ENCODE measurements at regions not wholly inside any gene's neighbourhood (a gene's known extent, or its start where the extent isn't known, plus 50 kb on each side); places are given as distances from the start of the nearest gene placed in this dataset.

GRCh38 chr1:166552706-166553105 lies 286.6 kb upstream of the POGK start:
- no peak overlapping the region for H3K4me3 ChIP-seq (ENCODE audit: low read length)
- no peak for DNase-seq (ENCODE audit: low read depth)
- no peak for TF ChIP-seq CTCF (IDR thresholded peaks at IDR 0.05; ENCODE audit: insufficient read depth, low read depth, low read length, missing control alignments)

- no peak overlapping the region for H3K4me3 ChIP-seq (ENCODE audit: low read length)
- no peak for TF ChIP-seq CTCF (IDR thresholded peaks at IDR 0.05; ENCODE audit: insufficient read depth, low read depth, low read length, missing control alignments)
- no peak for DNase-seq (ENCODE audit: low read depth)
Measured at GRCh38 chr1:166570954-166571353, 268.3 kb upstream of the POGK start.

GRCh38 chr1:166573199-166573598 lies 266.1 kb upstream of the POGK start:
- TF ChIP-seq CTCF (IDR thresholded peaks at IDR 0.05; ENCODE audit: insufficient read depth, low read depth, low read length, missing control alignments): no peak
- no peak for DNase-seq (ENCODE audit: low read depth)
- no peak overlapping the region for H3K4me3 ChIP-seq (ENCODE audit: low read length)

- DNase-seq (ENCODE audit: low read depth): no peak
- TF ChIP-seq CTCF (IDR thresholded peaks at IDR 0.05; ENCODE audit: insufficient read depth, low read depth, low read length, missing control alignments): no peak
- no peak overlapping the region for H3K4me3 ChIP-seq (ENCODE audit: low read length)
Measured at GRCh38 chr1:166579557-166580501, 259.4 kb upstream of the POGK start.

GRCh38 chr1:166588741-166589140 lies 250.5 kb upstream of the POGK start:
- TF ChIP-seq CTCF (IDR thresholded peaks at IDR 0.05; ENCODE audit: insufficient read depth, low read depth, low read length, missing control alignments): no peak
- no peak overlapping the region for H3K4me3 ChIP-seq (ENCODE audit: low read length)
- DNase-seq (ENCODE audit: low read depth): no peak

- DNase-seq (ENCODE audit: low read depth): no peak
- no peak for TF ChIP-seq CTCF (IDR thresholded peaks at IDR 0.05; ENCODE audit: insufficient read depth, low read depth, low read length, missing control alignments)
Measured at GRCh38 chr1:166590161-166590560, 249.1 kb upstream of the POGK start.

GRCh38 chr1:166594646-166595045 lies 244.6 kb upstream of the POGK start:
- no peak for TF ChIP-seq CTCF (IDR thresholded peaks at IDR 0.05; ENCODE audit: insufficient read depth, low read depth, low read length, missing control alignments)
- no peak overlapping the region for H3K4me3 ChIP-seq (ENCODE audit: low read length)
- DNase-seq (ENCODE audit: low read depth): no peak

More at GRCh38 chr1:166590161-166590560, 249.1 kb upstream of the POGK start:
- no peak overlapping the region for H3K4me3 ChIP-seq (ENCODE audit: low read length)

Data from epithelial cell of esophagus (primary cell).